ENCODE measurements at regions not wholly inside any gene's neighbourhood (a gene's known extent, or its start where the extent isn't known, plus 50 kb on each side); places are given as distances from the start of the nearest gene placed in this dataset.

DNA sequence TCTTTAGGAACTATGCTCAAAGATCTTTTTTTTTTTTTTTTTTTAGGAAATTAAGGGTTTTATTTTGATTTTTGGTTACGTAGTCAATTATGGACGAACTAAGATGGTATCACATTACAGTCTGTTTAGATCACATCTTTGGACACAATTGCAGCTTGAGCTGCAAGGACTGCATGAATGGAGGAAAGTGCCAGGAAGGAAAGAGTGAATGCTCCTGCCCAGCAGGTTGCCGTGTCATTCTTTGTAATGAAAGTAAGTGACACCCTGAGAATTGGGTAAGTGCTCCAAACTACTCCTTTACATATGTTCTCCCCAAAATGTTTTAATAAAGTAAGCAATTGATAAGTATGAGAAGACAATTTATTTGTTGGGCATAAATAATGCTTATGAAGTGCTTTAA lies 716.5 kb upstream of the GOLIM4 start (continued):
- TF ChIP-seq, protein P1, sequence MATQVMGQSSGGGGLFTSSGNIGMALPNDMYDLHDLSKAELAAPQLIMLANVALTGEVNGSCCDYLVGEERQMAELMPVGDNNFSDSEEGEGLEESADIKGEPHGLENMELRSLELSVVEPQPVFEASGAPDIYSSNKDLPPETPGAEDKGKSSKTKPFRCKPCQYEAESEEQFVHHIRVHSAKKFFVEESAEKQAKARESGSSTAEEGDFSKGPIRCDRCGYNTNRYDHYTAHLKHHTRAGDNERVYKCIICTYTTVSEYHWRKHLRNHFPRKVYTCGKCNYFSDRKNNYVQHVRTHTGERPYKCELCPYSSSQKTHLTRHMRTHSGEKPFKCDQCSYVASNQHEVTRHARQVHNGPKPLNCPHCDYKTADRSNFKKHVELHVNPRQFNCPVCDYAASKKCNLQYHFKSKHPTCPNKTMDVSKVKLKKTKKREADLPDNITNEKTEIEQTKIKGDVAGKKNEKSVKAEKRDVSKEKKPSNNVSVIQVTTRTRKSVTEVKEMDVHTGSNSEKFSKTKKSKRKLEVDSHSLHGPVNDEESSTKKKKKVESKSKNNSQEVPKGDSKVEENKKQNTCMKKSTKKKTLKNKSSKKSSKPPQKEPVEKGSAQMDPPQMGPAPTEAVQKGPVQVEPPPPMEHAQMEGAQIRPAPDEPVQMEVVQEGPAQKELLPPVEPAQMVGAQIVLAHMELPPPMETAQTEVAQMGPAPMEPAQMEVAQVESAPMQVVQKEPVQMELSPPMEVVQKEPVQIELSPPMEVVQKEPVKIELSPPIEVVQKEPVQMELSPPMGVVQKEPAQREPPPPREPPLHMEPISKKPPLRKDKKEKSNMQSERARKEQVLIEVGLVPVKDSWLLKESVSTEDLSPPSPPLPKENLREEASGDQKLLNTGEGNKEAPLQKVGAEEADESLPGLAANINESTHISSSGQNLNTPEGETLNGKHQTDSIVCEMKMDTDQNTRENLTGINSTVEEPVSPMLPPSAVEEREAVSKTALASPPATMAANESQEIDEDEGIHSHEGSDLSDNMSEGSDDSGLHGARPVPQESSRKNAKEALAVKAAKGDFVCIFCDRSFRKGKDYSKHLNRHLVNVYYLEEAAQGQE (IDR thresholded peaks at IDR 0.05; ENCODE audit: low read depth), result no peak
- TF ChIP-seq, protein P2, sequence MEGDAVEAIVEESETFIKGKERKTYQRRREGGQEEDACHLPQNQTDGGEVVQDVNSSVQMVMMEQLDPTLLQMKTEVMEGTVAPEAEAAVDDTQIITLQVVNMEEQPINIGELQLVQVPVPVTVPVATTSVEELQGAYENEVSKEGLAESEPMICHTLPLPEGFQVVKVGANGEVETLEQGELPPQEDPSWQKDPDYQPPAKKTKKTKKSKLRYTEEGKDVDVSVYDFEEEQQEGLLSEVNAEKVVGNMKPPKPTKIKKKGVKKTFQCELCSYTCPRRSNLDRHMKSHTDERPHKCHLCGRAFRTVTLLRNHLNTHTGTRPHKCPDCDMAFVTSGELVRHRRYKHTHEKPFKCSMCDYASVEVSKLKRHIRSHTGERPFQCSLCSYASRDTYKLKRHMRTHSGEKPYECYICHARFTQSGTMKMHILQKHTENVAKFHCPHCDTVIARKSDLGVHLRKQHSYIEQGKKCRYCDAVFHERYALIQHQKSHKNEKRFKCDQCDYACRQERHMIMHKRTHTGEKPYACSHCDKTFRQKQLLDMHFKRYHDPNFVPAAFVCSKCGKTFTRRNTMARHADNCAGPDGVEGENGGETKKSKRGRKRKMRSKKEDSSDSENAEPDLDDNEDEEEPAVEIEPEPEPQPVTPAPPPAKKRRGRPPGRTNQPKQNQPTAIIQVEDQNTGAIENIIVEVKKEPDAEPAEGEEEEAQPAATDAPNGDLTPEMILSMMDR (IDR thresholded peaks at IDR 0.05 in 2 of 3, conservative IDR thresholded peaks at IDR 0.05 in 1 of 3; ENCODE audit: borderline replicate concordance in 1 of 3, insufficient read depth in 1 of 3, low read depth in 2 of 3, low read length in 2 of 3), result no peak
- TF ChIP-seq YY1 (IDR thresholded peaks at IDR 0.05; ENCODE audit: extremely low read depth, insufficient replicate concordance, low read depth, low read length), result no peak
- TF ChIP-seq, protein P3, sequence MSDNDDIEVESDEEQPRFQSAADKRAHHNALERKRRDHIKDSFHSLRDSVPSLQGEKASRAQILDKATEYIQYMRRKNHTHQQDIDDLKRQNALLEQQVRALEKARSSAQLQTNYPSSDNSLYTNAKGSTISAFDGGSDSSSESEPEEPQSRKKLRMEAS (IDR thresholded peaks at IDR 0.05), result no peak
- TF ChIP-seq POLR2A (IDR thresholded peaks at IDR 0.05; ENCODE audit: borderline replicate concordance, extremely low read depth, insufficient read depth, insufficient read length), result no peak
- TF ChIP-seq ELF1 (IDR thresholded peaks at IDR 0.05; ENCODE audit: borderline replicate concordance, low read depth), result no peak
- no peak for TF ChIP-seq FOSL1 (IDR thresholded peaks at IDR 0.05; ENCODE audit: low read depth)
- no peak for TF ChIP-seq CBX3 (IDR thresholded peaks at IDR 0.05; ENCODE audit: low read depth)
- no peak for TF ChIP-seq CEBPB (IDR thresholded peaks at IDR 0.05; ENCODE audit: low read depth)
- TF ChIP-seq ZNF274 (IDR thresholded peaks at IDR 0.05; ENCODE audit: low read depth, low read length), result no peak
- TF ChIP-seq RAD21 (IDR thresholded peaks at IDR 0.05; ENCODE audit: low read depth), result no peak
- TF ChIP-seq, protein P4, sequence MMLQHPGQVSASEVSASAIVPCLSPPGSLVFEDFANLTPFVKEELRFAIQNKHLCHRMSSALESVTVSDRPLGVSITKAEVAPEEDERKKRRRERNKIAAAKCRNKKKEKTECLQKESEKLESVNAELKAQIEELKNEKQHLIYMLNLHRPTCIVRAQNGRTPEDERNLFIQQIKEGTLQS (IDR thresholded peaks at IDR 0.05), result no peak
